ENCODE measurements at regions not wholly inside any gene's neighbourhood (a gene's known extent, or its start where the extent isn't known, plus 50 kb on each side); places are given as distances from the start of the nearest gene placed in this dataset.

- no peak for TF ChIP-seq CTCF (IDR thresholded peaks at IDR 0.05)
- H3K36me3 ChIP-seq = no peaks in the 10 kb centered on the region
- H3K4me3 ChIP-seq = no peak overlapping the region
- no peak overlapping the region for H3K27ac ChIP-seq
- intact Hi-C loops (cut with DNase I; ENCODE audit: low total_unique reads) = no loop called here
- H3K9me3 ChIP-seq = no peaks in the 10 kb centered on the region
- no peaks in the 10 kb centered on the region for H3K27me3 ChIP-seq
- no peaks in the 10 kb centered on the region for H3K4me1 ChIP-seq
- no peak for DNase-seq
Observed at GRCh38 chr13:104705031-104705750, 1639.0 kb upstream of the SLC10A2 start.

GRCh38 chr13:104701591-104701990 is 1635.4 kb upstream of the SLC10A2 start:
- Histone ChIP-seq H3K4me1 (no peaks in the 10 kb centered on the region), H3K27me3 (no peaks in the 10 kb centered on the region), H3K36me3 (no peaks in the 10 kb centered on the region), H3K9me3 (no peaks in the 10 kb centered on the region), H3K4me3 (no peak overlapping the region), H3K27ac (no peak overlapping the region)
- no peak for TF ChIP-seq CTCF (IDR thresholded peaks at IDR 0.05)
- intact Hi-C loops (cut with DNase I; ENCODE audit: low total_unique reads) = no loop called here
- DNase-seq = no peak

GRCh38 chr13:104694397-104694796 is 1628.2 kb upstream of the SLC10A2 start:
- Histone ChIP-seq H3K27ac (no peak overlapping the region), H3K9me3 (no peaks in the 10 kb centered on the region), H3K36me3 (no peaks in the 10 kb centered on the region), H3K27me3 (no peaks in the 10 kb centered on the region), H3K4me1 (no peaks in the 10 kb centered on the region), H3K4me3 (no peak overlapping the region)
- TF ChIP-seq CTCF (IDR thresholded peaks at IDR 0.05) = no peak
- intact Hi-C loops (cut with DNase I; ENCODE audit: low total_unique reads) = no loop called here
- DNase-seq = no peak

GRCh38 chr13:104693126-104693525 is 1626.9 kb upstream of the SLC10A2 start:
- Histone ChIP-seq H3K27ac (no peak overlapping the region), H3K4me3 (no peak overlapping the region), H3K9me3 (no peaks in the 10 kb centered on the region), H3K27me3 (no peaks in the 10 kb centered on the region), H3K4me1 (no peaks in the 10 kb centered on the region), H3K36me3 (no peaks in the 10 kb centered on the region)
- intact Hi-C loops (cut with DNase I; ENCODE audit: low total_unique reads) = no loop called here
- no peak for TF ChIP-seq CTCF (IDR thresholded peaks at IDR 0.05)
- DNase-seq = no peak

GRCh38 chr13:104691767-104692467 is 1625.7 kb upstream of the SLC10A2 start:
- no peak for TF ChIP-seq CTCF (IDR thresholded peaks at IDR 0.05)
- intact Hi-C loops (cut with DNase I; ENCODE audit: low total_unique reads) = no loop called here

More at GRCh38 chr13:104691767-104692467, 1625.7 kb upstream of the SLC10A2 start:
- DNase-seq = no peak
- Histone ChIP-seq H3K27ac (no peak overlapping the region), H3K36me3 (no peaks in the 10 kb centered on the region), H3K4me1 (no peaks in the 10 kb centered on the region), H3K27me3 (no peaks in the 10 kb centered on the region), H3K9me3 (no peaks in the 10 kb centered on the region), H3K4me3 (no peak overlapping the region)
